BLaER1 (cell line): ENCODE measurements at regions not wholly inside any gene's neighbourhood (a gene's known extent, or its start where the extent isn't known, plus 50 kb on each side); places are given as distances from the start of the nearest gene placed in this dataset.

ENCODE experiments used
- H3K27ac ChIP-seq: shearing (Covaris generic); formaldehyde crosslinking; 2 replicates; pipeline ENCODE4 v1.8.1; 2022
- H3K27me3 ChIP-seq: shearing (Covaris generic); formaldehyde crosslinking; 2 replicates; pipeline ENCODE4 v1.8.1; 2022
- H3K36me3 ChIP-seq: shearing (Covaris generic); formaldehyde crosslinking; 2 replicates; pipeline ENCODE4 v1.8.1; 2022
- H3K4me1 ChIP-seq: shearing (Covaris generic); formaldehyde crosslinking; 2 replicates; pipeline ENCODE4 v1.8.1; 2022
- H3K4me2 ChIP-seq: shearing (Covaris generic); formaldehyde crosslinking; 2 replicates; pipeline ENCODE4 v1.8.1; 2022
- H3K4me3 ChIP-seq: shearing (Covaris generic); formaldehyde crosslinking; 2 replicates; pipeline ENCODE4 v1.8.1; 2022
- H3K9ac ChIP-seq: shearing (Covaris generic); formaldehyde crosslinking; 2 replicates; pipeline ENCODE4 v1.8.1; 2022
- H3K9me3 ChIP-seq: shearing (Covaris generic); formaldehyde crosslinking; 2 replicates; pipeline ENCODE4 v1.8.1; 2022
- H4K20me1 ChIP-seq: shearing (Covaris generic); formaldehyde crosslinking; 2 replicates; pipeline ENCODE4 v1.8.1; 2022
- Cebpa-rat ChIP-seq: shearing (Covaris generic); IDR thresholded peaks from 2 replicates; pipeline ENCODE4 v1.8.1; 2022

GRCh38 chr20:53714524-53714923, 120.9 kb upstream of the ZNF217 start:
- Histone ChIP-seq H3K9me3 (no peaks in the 10 kb centered on the region), H4K20me1 (no peaks in the 10 kb centered on the region), H3K4me2 (no peak overlapping the region), H3K4me1 (peaks cover 9% of the 10 kb centered on the region; the same call in 1 of the 2 replicates), H3K27me3 (no peaks in the 10 kb centered on the region), H3K36me3 (no peaks in the 10 kb centered on the region), H3K4me3 (no peak overlapping the region), H3K27ac (no peak overlapping the region), H3K9ac (no peak overlapping the region)
- TF ChIP-seq Cebpa-rat: no peak

- Histone ChIP-seq H3K4me1 (peaks cover 17% of the 10 kb centered on the region), H4K20me1 (no peaks in the 10 kb centered on the region), H3K27me3 (no peaks in the 10 kb centered on the region), H3K36me3 (no peaks in the 10 kb centered on the region), H3K4me3 (no peak overlapping the region), H3K9me3 (no peaks in the 10 kb centered on the region), H3K27ac (no peak overlapping the region), H3K4me2 (no peak overlapping the region), H3K9ac (no peak overlapping the region)
- TF ChIP-seq Cebpa-rat: no peak
Observed at GRCh38 chr20:53713328-53714056, 119.9 kb upstream of the ZNF217 start.

- H3K27ac ChIP-seq: no peak overlapping the region
- H4K20me1 ChIP-seq: no peaks in the 10 kb centered on the region
- H3K4me2 ChIP-seq: 0 out of 2 replicates have a peak overlapping the region, but pooled peaks have one; percentile 12
- no peak overlapping the region for H3K9ac ChIP-seq
- no peak for TF ChIP-seq Cebpa-rat
- H3K27me3 ChIP-seq: no peaks in the 10 kb centered on the region
- H3K9me3 ChIP-seq: no peaks in the 10 kb centered on the region
- H3K4me3 ChIP-seq: no peak overlapping the region
- peaks cover 27% of the 10 kb centered on the region for H3K4me1 ChIP-seq
- no peaks in the 10 kb centered on the region for H3K36me3 ChIP-seq
Observed at GRCh38 chr20:53712212-53712977, 118.8 kb upstream of the ZNF217 start.

- Histone ChIP-seq H3K9ac (no peak overlapping the region), H3K9me3 (no peaks in the 10 kb centered on the region), H3K27ac (no peak overlapping the region), H3K27me3 (no peaks in the 10 kb centered on the region), H3K4me2 (no peak overlapping the region), H3K4me3 (no peak overlapping the region), H4K20me1 (no peaks in the 10 kb centered on the region), H3K4me1 (peaks cover 36% of the 10 kb centered on the region), H3K36me3 (no peaks in the 10 kb centered on the region)
- TF ChIP-seq Cebpa-rat: no peak
Observed at GRCh38 chr20:53711333-53712211, 117.9 kb upstream of the ZNF217 start.

- H3K9me3 ChIP-seq: no peaks in the 10 kb centered on the region
- H3K4me2 ChIP-seq: peak overlapping the region; percentile 69
- H3K4me3 ChIP-seq: no peak overlapping the region
- no peak for TF ChIP-seq Cebpa-rat
- no peaks in the 10 kb centered on the region for H3K36me3 ChIP-seq
- peak overlapping the region; percentile 39; the same call in 1 of the 2 replicates for H3K9ac ChIP-seq
- peaks cover 46% of the 10 kb centered on the region for H3K4me1 ChIP-seq
- no peaks in the 10 kb centered on the region for H3K27me3 ChIP-seq
- H3K27ac ChIP-seq: 0 out of 2 replicates have a peak overlapping the region, but pooled peaks have one; percentile 31
- H4K20me1 ChIP-seq: no peaks in the 10 kb centered on the region
Observed at GRCh38 chr20:53708129-53708968, 114.7 kb upstream of the ZNF217 start.

- no peak for TF ChIP-seq Cebpa-rat
- Histone ChIP-seq H3K4me1 (peaks cover 46% of the 10 kb centered on the region), H4K20me1 (no peaks in the 10 kb centered on the region), H3K27ac (0 out of 2 replicates have a peak overlapping the region, but pooled peaks have one; percentile 31), H3K4me3 (no peak overlapping the region), H3K4me2 (peak overlapping the region; percentile 69), H3K9me3 (no peaks in the 10 kb centered on the region), H3K27me3 (no peaks in the 10 kb centered on the region), H3K9ac (peak overlapping the region; percentile 39; the same call in 1 of the 2 replicates), H3K36me3 (no peaks in the 10 kb centered on the region)
Observed at GRCh38 chr20:53707371-53708055, 113.9 kb upstream of the ZNF217 start.

GRCh38 chr20:53706466-53707370, 113.1 kb upstream of the ZNF217 start:
- Histone ChIP-seq H3K27me3 (no peaks in the 10 kb centered on the region), H3K4me2 (peak overlapping the region; percentile 69), H3K27ac (peak overlapping the region; percentile 33; the same call in 1 of the 2 replicates), H3K4me1 (peaks cover 43% of the 10 kb centered on the region), H4K20me1 (no peaks in the 10 kb centered on the region), H3K4me3 (no peak overlapping the region), H3K9ac (no peak overlapping the region; the same call in 1 of the 2 replicates), H3K9me3 (no peaks in the 10 kb centered on the region), H3K36me3 (no peaks in the 10 kb centered on the region)
- no peak for TF ChIP-seq Cebpa-rat
